Activated naive CD4-positive, alpha-beta T cell treated with anti-CD3 and anti-CD28 coated beads for 36 hours (primary cell): ENCODE measurements at regions not wholly inside any gene's neighbourhood (a gene's known extent, or its start where the extent isn't known, plus 50 kb on each side); places are given as distances from the start of the nearest gene placed in this dataset.

Experiments used
- CTCF ChIA-PET: fragments of 350-600 bp; sonication (Branson Sonifier 250); formaldehyde crosslinking; loops from one replicate; lab custom pipeline; 2021; ENCODE audit warnings: antibody characterized with exemption; lab: Charles Lee
- DNase-seq: peaks from one replicate; pipeline ENCODE4 v3.0.0-alpha.2; 2020
- H3K27ac Mint-ChIP-seq: one replicate; pipeline ENCODE4 v1.8.0; 2021; ENCODE audit warnings: mild to moderate bottlenecking, mixed read lengths
- H3K27me3 Mint-ChIP-seq: one replicate; pipeline ENCODE4 v1.8.0; 2021; ENCODE audit warnings: low read depth, mixed read lengths
- H3K36me3 Mint-ChIP-seq: one replicate; pipeline ENCODE4 v1.8.0; 2021; ENCODE audit warnings: low read depth, mixed read lengths
- H3K4me1 Mint-ChIP-seq: one replicate; pipeline ENCODE4 v1.8.0; 2021; ENCODE audit warnings: low read depth, mixed read lengths
- H3K4me3 Mint-ChIP-seq: one replicate; pipeline ENCODE4 v1.8.0; 2021; ENCODE audit warnings: mild to moderate bottlenecking, moderate library complexity, mixed read lengths
- H3K9me3 Mint-ChIP-seq: one replicate; pipeline ENCODE4 v1.8.0; 2021; ENCODE audit warnings: mixed read lengths
- intact Hi-C: fragments of 100-400 bp; cut with micrococcal nuclease; formaldehyde crosslinking; loops from one replicate; pipeline ENCODE4 v1.15.1; 2023

- DNase-seq = peak; percentile 18
- no peaks in the 10 kb centered on the region for H3K9me3 Mint-ChIP-seq
- peak overlapping the region; percentile 40 for H3K4me3 Mint-ChIP-seq
- CTCF ChIA-PET = interaction anchor here (1.9 kb wide), 1 partner anchor 120 kb away, joined by 5 read pairs; no protein-coding TSS in a partner anchor
- intact Hi-C loops = no loop called here
- peaks cover 51% of the 10 kb centered on the region for H3K27me3 Mint-ChIP-seq
- H3K36me3 Mint-ChIP-seq = no peaks in the 10 kb centered on the region
- peaks cover 10% of the 10 kb centered on the region for H3K4me1 Mint-ChIP-seq
- no peak overlapping the region for H3K27ac Mint-ChIP-seq
Measured at GRCh38 chr15:29568840-29569532, 253.3 kb downstream of the TJP1 start.

- DNase-seq = no peak
- intact Hi-C loops = no loop called here
- H3K4me1 Mint-ChIP-seq = peaks cover 10% of the 10 kb centered on the region
- H3K9me3 Mint-ChIP-seq = no peaks in the 10 kb centered on the region
- H3K36me3 Mint-ChIP-seq = no peaks in the 10 kb centered on the region
- peaks cover 43% of the 10 kb centered on the region for H3K27me3 Mint-ChIP-seq
- no peak overlapping the region for H3K27ac Mint-ChIP-seq
- CTCF ChIA-PET = interaction anchor here (1.9 kb wide), 1 partner anchor 118 kb away, joined by 5 read pairs; no protein-coding TSS in a partner anchor
- no peak overlapping the region for H3K4me3 Mint-ChIP-seq
Measured at GRCh38 chr15:29567336-29567735, 254.9 kb downstream of the TJP1 start.

DNA sequence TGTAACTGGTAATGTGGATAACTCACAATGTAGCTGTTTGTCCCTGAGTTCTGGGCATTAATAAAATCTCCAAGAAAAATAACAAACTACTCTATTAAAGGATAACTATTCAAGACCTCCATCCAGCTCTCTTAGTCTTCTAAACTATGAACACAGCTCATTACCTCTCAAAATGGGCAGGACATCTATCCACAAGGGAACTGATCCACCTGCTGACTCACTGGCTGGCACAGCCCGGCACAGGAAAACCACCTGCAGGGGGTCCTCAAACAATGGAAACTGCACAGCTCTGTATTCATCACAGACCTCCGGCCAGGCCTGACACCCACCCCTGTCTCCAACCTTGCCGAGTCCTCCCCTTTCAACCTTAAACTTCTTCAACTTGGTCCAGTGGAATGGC is 255.4 kb downstream of the TJP1 start:
- Mint-ChIP-seq H3K4me1 (peaks cover 10% of the 10 kb centered on the region), H3K36me3 (no peaks in the 10 kb centered on the region)
- intact Hi-C loops = no loop called here

DNA sequence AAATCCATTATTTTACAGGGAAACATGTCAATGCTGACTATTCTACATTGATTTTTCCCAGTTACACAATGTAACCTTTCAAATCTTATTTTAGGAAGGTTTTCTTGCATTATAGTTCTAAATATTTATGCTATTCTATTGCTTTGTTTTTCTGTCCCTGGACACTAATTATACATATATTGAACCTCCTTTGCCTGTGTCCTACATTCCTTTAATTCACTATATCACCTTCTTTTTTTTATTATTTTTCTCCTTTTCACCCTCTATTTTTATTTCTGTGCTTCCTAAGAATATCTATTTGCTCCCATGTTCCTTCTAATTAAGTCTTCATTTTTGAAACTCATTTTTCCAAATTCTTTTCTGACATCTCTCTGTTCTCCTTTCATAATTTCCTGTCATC is 259.2 kb downstream of the TJP1 start:
- Mint-ChIP-seq H3K4me3 (no peak overlapping the region), H3K27ac (no peak overlapping the region), H3K27me3 (peaks cover 44% of the 10 kb centered on the region), H3K36me3 (no peaks in the 10 kb centered on the region), H3K9me3 (no peaks in the 10 kb centered on the region), H3K4me1 (no peaks in the 10 kb centered on the region)
- intact Hi-C loops = no loop called here
- no peak for DNase-seq
- CTCF ChIA-PET = no interaction called here

More for the DNA sequence above, 255.4 kb downstream of the TJP1 start:
- DNase-seq = no peak
- H3K4me3 Mint-ChIP-seq = no peak overlapping the region
- no peak overlapping the region for H3K27ac Mint-ChIP-seq
- peaks cover 42% of the 10 kb centered on the region for H3K27me3 Mint-ChIP-seq
- H3K9me3 Mint-ChIP-seq = no peaks in the 10 kb centered on the region
- CTCF ChIA-PET = no interaction called here

- Mint-ChIP-seq H3K36me3 (no peaks in the 10 kb centered on the region), H3K27ac (no peak overlapping the region), H3K27me3 (peaks cover 36% of the 10 kb centered on the region), H3K4me3 (no peak overlapping the region), H3K9me3 (no peaks in the 10 kb centered on the region), H3K4me1 (no peaks in the 10 kb centered on the region)
- CTCF ChIA-PET = no interaction called here
- DNase-seq = no peak
- intact Hi-C loops = no loop called here
Measured at GRCh38 chr15:29560896-29561295, 261.4 kb downstream of the TJP1 start.

- Mint-ChIP-seq H3K36me3 (no peaks in the 10 kb centered on the region), H3K4me3 (no peak overlapping the region), H3K27ac (no peak overlapping the region), H3K9me3 (no peaks in the 10 kb centered on the region), H3K27me3 (peaks cover 31% of the 10 kb centered on the region), H3K4me1 (no peaks in the 10 kb centered on the region)
- CTCF ChIA-PET = no interaction called here
- intact Hi-C loops = no loop called here
- no peak for DNase-seq
Measured at GRCh38 chr15:29558261-29558660, 264.0 kb downstream of the TJP1 start.

- H3K4me3 Mint-ChIP-seq = no peak overlapping the region
Measured at GRCh38 chr15:29557171-29557570, 265.1 kb downstream of the TJP1 start.

GRCh38 chr15:29556380-29556779 is 265.9 kb downstream of the TJP1 start:
- CTCF ChIA-PET = interaction anchor here (0.6 kb wide), 1 partner anchor 25 kb away, joined by 5 read pairs; no protein-coding TSS in a partner anchor
- H3K4me3 Mint-ChIP-seq = no peak overlapping the region
- H3K4me1 Mint-ChIP-seq = no peaks in the 10 kb centered on the region
- no peaks in the 10 kb centered on the region for H3K9me3 Mint-ChIP-seq
- H3K27me3 Mint-ChIP-seq = peaks cover 23% of the 10 kb centered on the region
- DNase-seq = no peak
- H3K27ac Mint-ChIP-seq = no peak overlapping the region
- intact Hi-C loops = no loop called here
- no peaks in the 10 kb centered on the region for H3K36me3 Mint-ChIP-seq

More at GRCh38 chr15:29557171-29557570, 265.1 kb downstream of the TJP1 start:
- intact Hi-C loops = no loop called here
- CTCF ChIA-PET = no interaction called here
- no peaks in the 10 kb centered on the region for H3K4me1 Mint-ChIP-seq
- H3K27me3 Mint-ChIP-seq = peaks cover 27% of the 10 kb centered on the region
- H3K36me3 Mint-ChIP-seq = no peaks in the 10 kb centered on the region
- no peak overlapping the region for H3K27ac Mint-ChIP-seq
- no peaks in the 10 kb centered on the region for H3K9me3 Mint-ChIP-seq
- DNase-seq = no peak

GRCh38 chr15:29554531-29554930 is 267.7 kb downstream of the TJP1 start:
- no peaks in the 10 kb centered on the region for H3K9me3 Mint-ChIP-seq
- peaks cover 23% of the 10 kb centered on the region for H3K27me3 Mint-ChIP-seq
- H3K4me1 Mint-ChIP-seq = no peaks in the 10 kb centered on the region
- DNase-seq = no peak
- no peaks in the 10 kb centered on the region for H3K36me3 Mint-ChIP-seq
- no peak overlapping the region for H3K4me3 Mint-ChIP-seq
- CTCF ChIA-PET = no interaction called here
- intact Hi-C loops = no loop called here
- H3K27ac Mint-ChIP-seq = no peak overlapping the region

DNA sequence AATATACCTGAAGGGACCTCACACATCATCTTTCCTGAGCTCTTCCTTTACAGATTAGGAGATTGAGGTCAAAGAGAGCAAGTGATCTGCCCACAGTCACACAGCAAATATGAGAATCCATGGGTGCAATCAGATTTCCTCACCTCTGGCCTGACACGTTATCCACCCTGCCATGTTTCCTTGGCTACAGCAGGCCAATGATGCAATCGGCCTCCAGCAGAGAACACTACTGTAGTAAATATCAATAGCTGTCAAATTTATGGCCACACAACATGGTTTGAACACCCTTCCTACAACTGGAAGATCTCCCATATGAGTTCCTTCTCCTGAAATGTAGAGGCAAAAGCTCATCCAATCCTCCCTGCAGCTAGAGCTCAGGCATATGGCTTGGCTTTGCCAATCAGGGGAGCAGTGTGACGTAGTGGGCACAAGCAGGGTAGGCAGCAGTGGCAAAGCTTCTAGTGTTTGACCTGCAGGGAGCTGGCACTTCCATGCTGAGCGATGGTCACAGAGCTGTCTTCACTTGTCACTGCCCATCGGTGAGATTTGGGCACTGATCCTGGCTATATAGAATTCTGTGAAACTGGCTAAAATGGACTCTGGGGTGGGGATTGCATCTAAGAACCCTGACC is 271.3 kb downstream of the TJP1 start:
- H3K4me3 Mint-ChIP-seq = no peak overlapping the region
- CTCF ChIA-PET = no interaction called here
- no peak for DNase-seq
- intact Hi-C loops = no loop called here
- H3K9me3 Mint-ChIP-seq = peaks cover 6% of the 10 kb centered on the region
- H3K27ac Mint-ChIP-seq = no peak overlapping the region
- H3K27me3 Mint-ChIP-seq = peaks cover 8% of the 10 kb centered on the region
- no peaks in the 10 kb centered on the region for H3K4me1 Mint-ChIP-seq
- peaks cover 4% of the 10 kb centered on the region for H3K36me3 Mint-ChIP-seq

DNA sequence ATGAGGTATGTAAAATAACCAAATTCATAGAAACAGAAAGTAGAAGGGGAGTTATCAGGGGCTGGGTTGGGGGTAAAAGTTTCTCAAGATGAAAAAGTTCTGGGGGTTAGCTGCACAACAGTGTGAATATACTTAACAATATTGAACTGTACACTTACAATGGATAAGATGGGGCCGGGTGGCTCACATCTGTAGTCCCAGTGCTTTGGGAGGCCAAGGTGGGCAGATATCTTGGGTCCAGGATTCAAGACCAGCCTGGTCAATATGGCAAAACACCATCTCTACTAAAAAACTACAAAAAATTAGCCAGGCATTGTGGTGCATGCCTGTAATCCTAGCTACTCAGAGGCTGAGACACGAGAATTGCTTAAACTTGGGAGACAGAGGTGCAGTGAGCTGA is 274.3 kb downstream of the TJP1 start:
- Mint-ChIP-seq H3K36me3 (peaks cover 4% of the 10 kb centered on the region), H3K27me3 (peaks cover 8% of the 10 kb centered on the region)

DNA sequence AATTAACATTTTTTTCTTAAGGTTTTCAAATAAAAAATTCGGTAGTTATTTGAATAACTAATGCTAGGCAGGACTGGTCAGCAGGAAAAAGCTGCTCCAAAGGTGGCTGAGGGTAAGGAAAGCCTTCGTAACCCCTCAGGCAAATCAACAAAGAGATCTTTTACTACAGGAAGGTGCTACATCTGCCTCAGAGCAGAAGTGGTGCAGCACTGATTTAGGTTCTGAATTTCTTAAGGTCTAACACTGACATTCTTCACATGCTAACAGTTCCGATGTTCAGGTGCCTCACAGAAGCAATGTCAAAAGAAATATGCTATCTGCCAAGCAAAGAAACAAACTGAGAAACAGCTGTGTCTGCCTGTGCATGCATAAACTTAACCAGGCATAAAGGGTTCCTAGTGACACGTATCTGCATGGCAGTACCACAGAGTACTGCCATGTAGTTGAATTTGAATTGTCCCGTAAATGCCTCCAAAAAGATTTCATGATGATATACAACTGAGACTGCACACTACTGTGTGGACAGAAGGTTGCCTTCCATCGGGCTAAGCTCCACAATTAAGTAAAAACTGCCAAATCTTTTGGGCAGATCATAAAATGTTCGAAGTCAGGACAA is 275.0 kb upstream of the NSMCE3 start:
- intact Hi-C loops = no loop called here
- peaks cover 4% of the 10 kb centered on the region for H3K36me3 Mint-ChIP-seq
- peaks cover 8% of the 10 kb centered on the region for H3K9me3 Mint-ChIP-seq
- H3K27ac Mint-ChIP-seq = no peak overlapping the region
- CTCF ChIA-PET = no interaction called here
- peaks cover 8% of the 10 kb centered on the region for H3K27me3 Mint-ChIP-seq
- DNase-seq = no peak
- no peak overlapping the region for H3K4me3 Mint-ChIP-seq
- H3K4me1 Mint-ChIP-seq = no peaks in the 10 kb centered on the region

More for the DNA sequence above, 274.3 kb downstream of the TJP1 start:
- CTCF ChIA-PET = interaction anchor here (0.6 kb wide), 1 partner anchor 246 kb away, joined by 3 read pairs; no protein-coding TSS in a partner anchor
- Mint-ChIP-seq H3K27ac (no peak overlapping the region), H3K4me1 (no peaks in the 10 kb centered on the region), H3K9me3 (peaks cover 8% of the 10 kb centered on the region), H3K4me3 (no peak overlapping the region)
- no peak for DNase-seq
- intact Hi-C loops = no loop called here
